GM23338 (cell line): ENCODE measurements at regions not wholly inside any gene's neighbourhood (a gene's known extent, or its start where the extent isn't known, plus 50 kb on each side); places are given as distances from the start of the nearest gene placed in this dataset.

ENCODE experiments used
- ATAC-seq: fragments of 200-7000 bp; cut with Tn5 transposase; 3 replicates; pipeline ENCODE4 v1.9.1; 2020
- DNase-seq: peaks from one replicate; pipeline ENCODE4 v3.0.0-alpha.2; 2015; ENCODE audit warnings: low spot score
- H2AFZ ChIP-seq: fragments of 200-600 bp; sonication (generic); 2 replicates; pipeline ENCODE4 v1.8.0; 2016; ENCODE audit warnings: antibody characterized with exemption, mild to moderate bottlenecking, moderate library complexity
- H3F3A ChIP-seq: fragments of 200-600 bp; sonication (generic); replicated peaks from 2 replicates; pipeline ENCODE4 v1.8.0; 2017; ENCODE audit warnings: antibody characterized with exemption, mixed run types, low read depth
- H3K27ac ChIP-seq: fragments of 200-600 bp; sonication (generic); 2 replicates; pipeline ENCODE4 v1.6.1; 2016; ENCODE audit warnings: low read depth
- H3K27me3 ChIP-seq: fragments of 200-600 bp; sonication (generic); 2 replicates; pipeline ENCODE4 v1.8.0; 2016; ENCODE audit warnings: mild to moderate bottlenecking, mixed run types, moderate library complexity; ENCODE audit not compliant: insufficient read depth
- H3K36me3 ChIP-seq: fragments of 200-600 bp; sonication (generic); 2 replicates; pipeline ENCODE4 v1.8.0; 2016; ENCODE audit warnings: mild to moderate bottlenecking; ENCODE audit not compliant: insufficient read depth
- H3K4me1 ChIP-seq: fragments of 200-600 bp; sonication (generic); 2 replicates; pipeline ENCODE4 v1.8.0; 2016; ENCODE audit warnings: mild to moderate bottlenecking, moderate library complexity; ENCODE audit not compliant: insufficient read depth
- H3K4me2 ChIP-seq: fragments of 200-600 bp; sonication (generic); 2 replicates; pipeline ENCODE4 v1.7.1; 2017; ENCODE audit warnings: mixed run types
- H3K4me3 ChIP-seq: fragments of 200-600 bp; sonication (generic); 2 replicates; pipeline ENCODE4 v1.6.1; 2016; ENCODE audit warnings: mixed run types
- H3K79me2 ChIP-seq: fragments of 200-600 bp; sonication (generic); replicated peaks from 2 replicates; pipeline ENCODE4 v1.8.0; 2017; ENCODE audit warnings: mild to moderate bottlenecking; ENCODE audit not compliant: insufficient read depth
- H3K9me2 ChIP-seq: fragments of 200-600 bp; sonication (generic); 2 replicates; pipeline ENCODE4 v1.8.0; 2017; ENCODE audit not compliant: insufficient read depth
- H4K20me1 ChIP-seq: fragments of 200-600 bp; sonication (generic); replicated peaks from 2 replicates; pipeline ENCODE4 v1.8.0; 2017; ENCODE audit warnings: mild to moderate bottlenecking; ENCODE audit not compliant: insufficient read depth
- H3K27ac Mint-ChIP-seq: 2 replicates; pipeline ENCODE4 v1.8.0; 2020; ENCODE audit warnings: inconsistent platforms, mild to moderate bottlenecking, moderate library complexity, mixed read lengths
- H3K27me3 Mint-ChIP-seq: 3 replicates; pipeline ENCODE4 v1.8.0; 2022; ENCODE audit warnings: low read depth, mild to moderate bottlenecking, moderate library complexity, mixed read lengths, inconsistent platforms; ENCODE audit not compliant: insufficient read depth, poor library complexity
- H3K36me3 Mint-ChIP-seq: 3 replicates; pipeline ENCODE4 v1.8.0; 2021; ENCODE audit warnings: low read depth, mild to moderate bottlenecking, inconsistent platforms, moderate library complexity, mixed read lengths
- H3K4me1 Mint-ChIP-seq: 3 replicates; pipeline ENCODE4 v1.8.0; 2020; ENCODE audit warnings: mild to moderate bottlenecking, inconsistent platforms, mixed read lengths
- H3K4me3 Mint-ChIP-seq: 3 replicates; pipeline ENCODE4 v1.8.0; 2021; ENCODE audit warnings: moderate library complexity, mild to moderate bottlenecking, inconsistent platforms, mixed read lengths
- H3K9me3 Mint-ChIP-seq: 3 replicates; pipeline ENCODE4 v1.8.0; 2020; ENCODE audit warnings: moderate library complexity, mild to moderate bottlenecking, inconsistent platforms, mixed read lengths
- CREB1 ChIP-seq: fragments of 250-450 bp; sonication (Bioruptor Pico); IDR thresholded peaks from 2 replicates; pipeline ENCODE4 v1.5.0; 2020; ENCODE audit warnings: low read depth, mild to moderate bottlenecking, moderate library complexity
- CTCF ChIP-seq, 2 experiments: fragments of 200-600 bp in 1 of 2; sonication (generic) in 1 of 2; conservative IDR thresholded peaks; 2 replicates each; pipeline versions ENCODE4 v1.5.1 to v1.6.1; 2016 to 2017; ENCODE audit warnings: antibody characterized with exemption in 2 of 2, low read depth in 2 of 2, mild to moderate bottlenecking in 2 of 2, moderate library complexity in 1 of 2
- JUNB ChIP-seq: IDR thresholded peaks from one replicate; pipeline ENCODE4 v1.6.1; 2016; ENCODE audit warnings: antibody characterized with exemption; ENCODE audit not compliant: unreplicated experiment
- NANOG ChIP-seq: IDR thresholded peaks from 2 replicates; pipeline ENCODE4 v1.6.1; 2016; ENCODE audit warnings: antibody characterized with exemption, borderline replicate concordance
- POLR2AphosphoS5 ChIP-seq: IDR thresholded peaks from 2 replicates; pipeline ENCODE4 v1.6.1; 2016; ENCODE audit warnings: antibody characterized with exemption, low read depth
- STAT1 ChIP-seq: IDR thresholded peaks from one replicate; pipeline ENCODE4 v1.6.1; 2016; ENCODE audit warnings: antibody characterized with exemption; ENCODE audit not compliant: unreplicated experiment
- ZNF331 ChIP-seq: fragments of 250-450 bp; sonication (Bioruptor Pico); IDR thresholded peaks from 2 replicates; pipeline ENCODE4 v1.5.0; 2020; ENCODE audit warnings: low read depth, mild to moderate bottlenecking, moderate library complexity
- ZNF462 ChIP-seq: fragments of 250-450 bp; sonication (Bioruptor Pico); IDR thresholded peaks from 2 replicates; pipeline ENCODE4 v1.5.0; 2020; ENCODE audit warnings: mild to moderate bottlenecking, moderate library complexity

GRCh38 chr10:52558090-52558489 is 214.5 kb downstream of the MBL2 start:
- no peak overlapping the region for H3K27ac ChIP-seq
- Mint-ChIP-seq H3K4me1 (0 out of 3 replicates have a peak, but pooled peaks cover 2% of the 10 kb centered on the region), H3K4me3 (no peak overlapping the region), H3K27ac (no peak overlapping the region), H3K36me3 (no peaks in the 10 kb centered on the region), H3K9me3 (no peaks in the 10 kb centered on the region; the same call in 2 of the 3 replicates), H3K27me3 (no peaks in the 10 kb centered on the region)
- ATAC-seq (no peak), DNase-seq (no peak)
- no peak overlapping the region for H3K4me2 ChIP-seq
- no peaks in the 10 kb centered on the region for H3F3A ChIP-seq
- H3K4me3 ChIP-seq, result no peak overlapping the region
- H3K36me3 ChIP-seq, result no peaks in the 10 kb centered on the region
- H3K4me1 ChIP-seq, result no peaks in the 10 kb centered on the region
- H3K27me3 ChIP-seq, result no peaks in the 10 kb centered on the region
- no peak overlapping the region for H2AFZ ChIP-seq
- H4K20me1 ChIP-seq, result no peaks in the 10 kb centered on the region
- TF ChIP-seq ZNF331 (CRISPR knock-in tag) (no peak), CREB1 (CRISPR knock-in tag) (no peak), JUNB (no peak), POLR2AphosphoS5 (no peak), STAT1 (no peak), ZNF462 (CRISPR knock-in tag) (no peak), NANOG (no peak), CTCF (conservative IDR thresholded peaks at IDR 0.05; ENCODE audit: low read depth in 2 of 2) (no peak)
- H3K9me2 ChIP-seq, result no peaks in the 10 kb centered on the region
- no peaks in the 10 kb centered on the region for H3K79me2 ChIP-seq
